MM.1S (cell line): ENCODE measurements at regions not wholly inside any gene's neighbourhood (a gene's known extent, or its start where the extent isn't known, plus 50 kb on each side); places are given as distances from the start of the nearest gene placed in this dataset.

Experiments used
- CTCF ChIP-seq: fragments of 300-600 bp; sonication (generic); IDR thresholded peaks from 2 replicates; pipeline ENCODE4 v1.5.1; 2016; ENCODE audit warnings: antibody characterized with exemption, low read length, mixed read lengths
- EZH2 ChIP-seq: fragments of 300-600 bp; sonication (generic); optimal IDR thresholded peaks from 2 replicates; pipeline ENCODE3; 2017; ENCODE audit warnings: low read depth, mild to moderate bottlenecking, antibody characterized with exemption, low read length, mixed read lengths
- EZH2phosphoT487 ChIP-seq: fragments of 300-600 bp; sonication (generic); IDR thresholded peaks from 2 replicates; pipeline ENCODE4 v1.6.1; 2018; ENCODE audit warnings: antibody characterized with exemption, low read length

- TF ChIP-seq CTCF (no peak), EZH2phosphoT487 (no peak), EZH2 (no peak)
Measured at GRCh38 chr9:87229108-87229507, 268.6 kb upstream of the DAPK1 start.
